IPS-18a (cell line): ENCODE measurements at regions not wholly inside any gene's neighbourhood (a gene's known extent, or its start where the extent isn't known, plus 50 kb on each side); places are given as distances from the start of the nearest gene placed in this dataset.

Experiments used
- H3K27ac ChIP-seq: one replicate; pipeline ENCODE4 v1.5.1; 2013; ENCODE audit warnings: low read length
- H3K27me3 ChIP-seq: one replicate; pipeline ENCODE4 v1.6.1; 2013; ENCODE audit warnings: mild to moderate bottlenecking, low read length; ENCODE audit not compliant: control insufficient read depth, insufficient read depth
- H3K36me3 ChIP-seq: one replicate; pipeline ENCODE4 v1.6.1; 2013; ENCODE audit warnings: low read depth, low read length; ENCODE audit not compliant: control insufficient read depth
- H3K4me1 ChIP-seq: one replicate; pipeline ENCODE4 v1.6.1; 2013; ENCODE audit warnings: low read depth, low read length; ENCODE audit not compliant: control insufficient read depth
- H3K4me3 ChIP-seq: one replicate; pipeline ENCODE4 v1.5.1; 2013; ENCODE audit warnings: low read length
- H3K9ac ChIP-seq: one replicate; pipeline ENCODE4 v1.6.1; 2013; ENCODE audit warnings: mild to moderate bottlenecking, low read length, moderate library complexity
- H3K9me3 ChIP-seq: one replicate; pipeline ENCODE4 v1.6.1; 2013; ENCODE audit warnings: low read depth, low read length; ENCODE audit not compliant: control insufficient read depth

DNA sequence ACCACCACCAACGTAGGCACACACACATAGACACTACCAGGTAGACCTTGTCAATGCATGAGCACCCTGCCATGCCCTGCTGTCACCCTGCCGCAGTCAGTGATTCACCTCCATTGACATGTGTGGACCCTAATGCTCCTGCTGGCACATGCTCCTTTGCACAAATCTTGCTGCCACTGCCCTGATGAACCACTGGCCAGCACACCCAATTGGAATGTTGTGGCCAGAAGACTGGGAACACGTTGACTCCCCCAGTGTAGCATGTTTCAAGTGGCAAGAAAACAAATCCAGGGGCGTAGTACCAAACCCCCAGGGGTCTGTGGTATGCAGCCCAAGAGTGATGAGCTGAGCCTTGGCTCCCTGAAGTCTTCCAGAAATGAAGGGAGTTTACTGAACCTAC is 486.4 kb upstream of the KIF2B start:
- Histone ChIP-seq H3K4me1 (no peaks in the 10 kb centered on the region), H3K27me3 (no peaks in the 10 kb centered on the region), H3K9me3 (no peaks in the 10 kb centered on the region), H3K36me3 (no peaks in the 10 kb centered on the region), H3K4me3 (no peak overlapping the region), H3K9ac (no peak overlapping the region), H3K27ac (no peak overlapping the region)

GRCh38 chr17:53335443-53335842 is 487.3 kb upstream of the KIF2B start:
- Histone ChIP-seq H3K4me1 (no peaks in the 10 kb centered on the region), H3K9me3 (no peaks in the 10 kb centered on the region), H3K36me3 (no peaks in the 10 kb centered on the region), H3K27me3 (no peaks in the 10 kb centered on the region), H3K9ac (no peak overlapping the region), H3K4me3 (no peak overlapping the region), H3K27ac (no peak overlapping the region)

GRCh38 chr17:53330756-53331155 is 492.0 kb upstream of the KIF2B start:
- H3K27me3 ChIP-seq: no peaks in the 10 kb centered on the region
- no peaks in the 10 kb centered on the region for H3K9me3 ChIP-seq
- no peaks in the 10 kb centered on the region for H3K4me1 ChIP-seq
- H3K4me3 ChIP-seq: no peak overlapping the region
- no peaks in the 10 kb centered on the region for H3K36me3 ChIP-seq
- H3K9ac ChIP-seq: no peak overlapping the region
- no peak overlapping the region for H3K27ac ChIP-seq

DNA sequence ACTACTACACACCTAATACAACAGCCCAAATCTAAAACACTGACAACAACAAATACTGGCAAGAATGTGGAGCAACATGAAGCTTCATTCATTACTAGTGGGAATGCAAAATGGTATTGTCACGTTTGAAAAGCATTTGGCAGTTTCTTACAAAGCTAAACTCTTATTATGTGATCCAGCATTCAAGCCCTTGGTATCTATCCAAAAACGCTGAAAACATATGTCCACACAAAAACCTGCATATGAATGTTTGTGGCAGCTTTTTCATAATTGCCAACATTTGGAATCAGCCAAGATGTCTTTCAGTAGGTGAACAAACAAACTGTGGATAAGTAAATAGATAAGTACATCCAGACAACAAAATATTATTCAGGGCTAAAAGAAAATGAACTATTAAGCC is 501.1 kb upstream of the KIF2B start:
- Histone ChIP-seq H3K4me1 (no peaks in the 10 kb centered on the region), H3K4me3 (no peak overlapping the region), H3K27me3 (no peaks in the 10 kb centered on the region), H3K9me3 (no peaks in the 10 kb centered on the region), H3K36me3 (no peaks in the 10 kb centered on the region), H3K9ac (no peak overlapping the region), H3K27ac (no peak overlapping the region)

GRCh38 chr17:53319947-53320346 is 502.8 kb upstream of the KIF2B start:
- H3K27ac ChIP-seq: no peak overlapping the region
- no peaks in the 10 kb centered on the region for H3K27me3 ChIP-seq
- no peak overlapping the region for H3K4me3 ChIP-seq
- H3K36me3 ChIP-seq: no peaks in the 10 kb centered on the region
- no peak overlapping the region for H3K9ac ChIP-seq
- no peaks in the 10 kb centered on the region for H3K4me1 ChIP-seq
- no peaks in the 10 kb centered on the region for H3K9me3 ChIP-seq

DNA sequence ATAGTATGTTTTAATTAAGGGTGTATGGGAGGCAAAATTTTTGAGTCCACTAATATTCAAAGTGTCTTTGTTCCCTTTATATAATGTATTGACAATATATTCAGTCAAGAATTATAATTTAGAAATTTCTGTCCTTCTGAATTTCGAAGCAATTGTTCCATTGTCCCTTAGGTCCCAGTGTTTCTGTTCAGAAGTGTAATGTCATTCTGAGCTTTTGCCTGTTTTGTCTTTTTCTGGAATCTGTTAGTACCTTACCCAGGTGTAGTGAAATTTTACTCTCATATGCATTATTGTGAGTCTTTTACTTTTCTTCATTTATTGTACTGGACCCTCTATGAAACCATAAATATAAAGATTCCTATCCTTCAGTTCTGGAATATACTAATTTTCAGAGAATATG is 505.7 kb upstream of the KIF2B start:
- Histone ChIP-seq H3K27me3 (no peaks in the 10 kb centered on the region), H3K9me3 (no peaks in the 10 kb centered on the region), H3K27ac (no peak overlapping the region), H3K4me1 (no peaks in the 10 kb centered on the region), H3K4me3 (no peak overlapping the region), H3K36me3 (no peaks in the 10 kb centered on the region), H3K9ac (no peak overlapping the region)

DNA sequence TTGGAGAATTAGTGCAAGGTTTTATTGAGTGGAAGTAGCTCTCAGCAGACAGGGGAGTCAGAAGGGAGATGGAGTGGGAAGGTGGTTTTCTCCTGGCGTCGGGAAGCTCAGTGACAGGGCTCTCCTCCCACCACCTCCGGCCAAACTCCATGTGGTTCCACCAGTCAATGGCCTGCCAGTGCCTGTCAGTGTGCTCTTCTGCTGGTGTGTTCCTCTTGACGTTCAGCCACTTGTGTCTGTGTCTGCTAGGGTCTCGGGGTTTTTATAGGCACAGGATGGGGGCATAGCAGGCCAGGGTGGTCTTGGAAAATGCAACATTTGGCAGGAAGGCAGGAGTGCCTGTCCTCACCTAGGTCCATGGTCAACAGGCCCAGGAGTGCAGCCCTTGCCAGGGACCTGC is 506.7 kb upstream of the KIF2B start:
- H3K36me3 ChIP-seq: no peaks in the 10 kb centered on the region
- H3K4me1 ChIP-seq: no peaks in the 10 kb centered on the region
- no peaks in the 10 kb centered on the region for H3K9me3 ChIP-seq
- no peak overlapping the region for H3K27ac ChIP-seq
- no peak overlapping the region for H3K4me3 ChIP-seq
- H3K9ac ChIP-seq: no peak overlapping the region
- no peaks in the 10 kb centered on the region for H3K27me3 ChIP-seq

DNA sequence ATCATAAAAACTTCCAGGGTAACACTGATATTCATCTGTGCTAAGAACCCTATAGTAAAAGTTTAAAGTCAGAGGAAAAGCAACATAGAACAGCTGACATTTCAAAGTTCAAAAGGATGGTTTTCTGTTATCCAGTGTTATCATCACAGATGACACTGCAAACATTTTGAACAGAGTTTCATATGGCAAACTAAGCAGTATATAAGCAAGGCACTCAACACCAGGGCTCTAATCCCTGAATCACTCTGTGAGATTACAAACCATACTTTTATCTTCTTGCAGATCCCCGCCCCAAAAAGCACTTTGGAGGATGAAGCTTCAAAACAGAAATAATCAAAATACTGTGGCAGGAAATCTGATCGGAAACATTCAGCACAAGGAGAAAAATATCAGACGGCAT is 508.2 kb upstream of the KIF2B start:
- H3K36me3 ChIP-seq: no peaks in the 10 kb centered on the region
- H3K4me3 ChIP-seq: no peak overlapping the region
- H3K27me3 ChIP-seq: no peaks in the 10 kb centered on the region
- no peaks in the 10 kb centered on the region for H3K9me3 ChIP-seq
- H3K9ac ChIP-seq: no peak overlapping the region
- H3K27ac ChIP-seq: no peak overlapping the region
- H3K4me1 ChIP-seq: no peaks in the 10 kb centered on the region

DNA sequence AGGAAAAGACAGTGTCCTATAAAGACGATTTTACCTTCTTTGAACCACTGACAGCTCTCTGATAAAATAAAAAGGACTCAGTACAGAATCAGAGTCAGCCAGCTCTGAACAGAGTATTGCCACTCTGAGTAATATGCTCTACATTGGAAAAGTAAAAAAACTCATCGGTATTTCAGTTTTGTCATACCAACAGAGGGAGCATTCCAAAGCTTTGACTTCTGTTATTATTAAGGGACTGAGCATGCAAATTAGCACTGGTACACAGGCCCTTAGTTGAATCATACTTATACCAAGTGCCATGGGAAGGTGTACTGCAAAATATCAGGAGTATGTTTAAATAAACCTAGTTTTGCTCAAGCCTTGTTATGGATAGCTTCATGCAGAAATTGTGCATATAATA is 509.0 kb upstream of the KIF2B start:
- Histone ChIP-seq H3K4me3 (no peak overlapping the region), H3K9ac (no peak overlapping the region), H3K36me3 (no peaks in the 10 kb centered on the region), H3K4me1 (no peaks in the 10 kb centered on the region), H3K27me3 (no peaks in the 10 kb centered on the region), H3K9me3 (no peaks in the 10 kb centered on the region), H3K27ac (no peak overlapping the region)

DNA sequence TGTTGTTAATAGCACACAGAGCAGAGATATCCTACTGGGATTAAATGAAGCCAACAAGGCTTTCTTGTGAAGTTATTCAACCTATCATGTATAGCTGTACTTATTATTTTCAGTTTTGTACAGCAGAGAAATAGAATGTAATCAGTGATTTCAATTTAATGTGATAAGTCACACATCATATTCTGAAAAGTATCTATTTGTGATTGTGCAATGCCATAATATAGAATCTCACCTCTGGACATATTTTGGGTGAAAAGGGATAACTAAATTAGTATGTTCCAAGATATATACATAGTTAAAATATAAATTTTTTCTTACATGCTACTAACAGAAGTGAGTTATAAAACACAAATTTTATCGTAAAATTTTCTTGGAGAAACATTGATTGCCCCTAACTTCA is 544.3 kb upstream of the KIF2B start:
- no peaks in the 10 kb centered on the region for H3K4me1 ChIP-seq
- no peaks in the 10 kb centered on the region for H3K27me3 ChIP-seq
- no peaks in the 10 kb centered on the region for H3K9me3 ChIP-seq
- no peaks in the 10 kb centered on the region for H3K36me3 ChIP-seq
- H3K27ac ChIP-seq: no peak overlapping the region
- no peak overlapping the region for H3K9ac ChIP-seq
- no peak overlapping the region for H3K4me3 ChIP-seq

DNA sequence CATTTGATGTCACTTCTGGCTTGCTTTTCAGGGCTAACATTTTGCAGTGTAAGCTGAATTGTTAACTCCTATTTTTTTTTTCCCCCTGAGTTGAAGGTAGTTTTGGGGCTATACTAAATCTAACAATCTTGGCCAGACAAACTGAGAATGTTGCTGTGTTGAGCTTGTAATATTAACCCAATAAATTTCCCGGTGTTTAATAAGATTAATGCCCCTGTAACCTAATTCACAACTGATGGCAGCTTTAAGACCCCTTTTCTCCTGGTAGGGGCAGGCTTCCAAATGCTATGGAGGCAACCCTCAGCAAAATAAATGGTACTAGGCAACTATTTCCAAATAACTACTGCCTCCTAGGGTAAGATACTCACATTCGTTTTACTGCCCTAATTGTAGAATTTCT is 549.6 kb upstream of the KIF2B start:
- H3K36me3 ChIP-seq: no peaks in the 10 kb centered on the region
- no peak overlapping the region for H3K9ac ChIP-seq
- no peaks in the 10 kb centered on the region for H3K9me3 ChIP-seq
- no peak overlapping the region for H3K4me3 ChIP-seq
- H3K27me3 ChIP-seq: no peaks in the 10 kb centered on the region
- H3K4me1 ChIP-seq: no peaks in the 10 kb centered on the region
- H3K27ac ChIP-seq: no peak overlapping the region

DNA sequence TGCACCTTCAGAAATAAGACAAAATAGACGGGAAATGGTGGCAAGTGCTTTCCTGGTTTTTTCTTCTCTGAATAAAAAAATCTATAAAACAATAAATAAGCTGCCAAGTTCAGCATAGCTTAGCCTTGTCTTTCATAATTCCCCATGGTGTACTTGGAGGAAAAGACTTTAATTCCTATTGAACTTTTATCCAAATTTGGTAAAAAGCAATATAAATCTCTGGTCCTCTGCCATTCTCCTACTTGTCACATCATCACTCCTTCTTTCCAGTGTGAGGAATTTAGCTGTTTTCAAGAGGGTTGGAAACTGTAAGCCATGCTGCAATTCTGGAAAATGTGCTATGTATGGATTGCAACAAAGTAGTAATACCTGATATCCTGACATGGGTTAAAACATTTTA is 551.8 kb upstream of the KIF2B start:
- H3K36me3 ChIP-seq: no peaks in the 10 kb centered on the region
- no peaks in the 10 kb centered on the region for H3K4me1 ChIP-seq
- no peak overlapping the region for H3K4me3 ChIP-seq
- H3K9me3 ChIP-seq: no peaks in the 10 kb centered on the region
- no peak overlapping the region for H3K27ac ChIP-seq
- H3K9ac ChIP-seq: no peak overlapping the region
- H3K27me3 ChIP-seq: no peaks in the 10 kb centered on the region

DNA sequence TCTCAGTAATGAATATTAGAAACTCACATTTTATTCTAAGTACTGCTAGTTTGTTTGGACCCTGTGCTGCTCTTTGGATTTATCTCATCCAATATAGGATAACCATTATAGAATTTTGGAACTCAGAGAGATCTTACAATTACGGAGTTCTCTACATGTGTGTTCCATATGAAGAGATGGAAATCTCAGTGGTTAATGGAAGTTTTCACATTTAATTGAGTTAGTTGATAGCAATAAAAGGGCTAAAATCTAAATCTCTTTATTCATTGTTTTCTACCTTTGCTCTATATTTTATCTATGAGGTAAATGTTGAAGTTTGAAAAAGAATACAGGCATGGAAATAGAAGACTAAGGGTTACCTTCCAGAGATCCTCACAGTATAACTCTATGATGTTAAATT is 558.0 kb upstream of the KIF2B start:
- Histone ChIP-seq H3K9ac (no peak overlapping the region), H3K4me1 (no peaks in the 10 kb centered on the region), H3K36me3 (no peaks in the 10 kb centered on the region), H3K4me3 (no peak overlapping the region), H3K27me3 (no peaks in the 10 kb centered on the region), H3K9me3 (no peaks in the 10 kb centered on the region), H3K27ac (no peak overlapping the region)
